AG09309 (cell line): ENCODE measurements at regions not wholly inside any gene's neighbourhood (a gene's known extent, or its start where the extent isn't known, plus 50 kb on each side); places are given as distances from the start of the nearest gene placed in this dataset.

Source experiments
- DNase-seq: peaks from one replicate; pipeline ENCODE4 v3.0.0-alpha.2; 2010; ENCODE audit warnings: low read depth
- H3K4me3 ChIP-seq: 2 replicates; pipeline ENCODE4 v1.5.1; 2011; ENCODE audit warnings: mild to moderate bottlenecking, low read depth, low read length, moderate library complexity; ENCODE audit not compliant: control insufficient read depth
- TF ChIP-seq, protein P1 (sequence below): IDR thresholded peaks from 2 replicates; pipeline ENCODE4 v1.5.1; 2011; ENCODE audit warnings: mild to moderate bottlenecking, low read depth, low read length, inconsistent platforms; ENCODE audit not compliant: insufficient read depth, control insufficient read depth; ENCODE audit errors: missing control alignments

DNA sequence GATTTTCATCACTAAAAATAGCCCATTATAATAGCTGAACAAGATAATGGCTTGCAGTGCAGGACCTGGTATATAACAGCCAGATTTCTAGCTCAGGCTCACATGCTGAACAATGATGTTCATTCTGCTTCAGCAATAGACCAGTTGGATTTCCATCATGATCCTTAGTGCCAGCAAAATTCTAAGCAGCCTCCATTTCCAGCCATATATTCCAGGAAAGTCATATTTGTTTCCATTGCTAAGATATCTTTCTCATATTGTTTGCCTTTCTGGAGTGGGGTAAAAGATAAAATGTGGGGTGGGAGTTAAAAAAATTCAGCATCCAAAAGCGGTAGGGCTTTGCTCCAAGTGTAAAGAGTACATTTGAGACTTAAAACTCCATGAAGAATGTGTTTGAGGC, 2344.1 kb downstream of the PCDH7 start:
- TF ChIP-seq, protein P1, sequence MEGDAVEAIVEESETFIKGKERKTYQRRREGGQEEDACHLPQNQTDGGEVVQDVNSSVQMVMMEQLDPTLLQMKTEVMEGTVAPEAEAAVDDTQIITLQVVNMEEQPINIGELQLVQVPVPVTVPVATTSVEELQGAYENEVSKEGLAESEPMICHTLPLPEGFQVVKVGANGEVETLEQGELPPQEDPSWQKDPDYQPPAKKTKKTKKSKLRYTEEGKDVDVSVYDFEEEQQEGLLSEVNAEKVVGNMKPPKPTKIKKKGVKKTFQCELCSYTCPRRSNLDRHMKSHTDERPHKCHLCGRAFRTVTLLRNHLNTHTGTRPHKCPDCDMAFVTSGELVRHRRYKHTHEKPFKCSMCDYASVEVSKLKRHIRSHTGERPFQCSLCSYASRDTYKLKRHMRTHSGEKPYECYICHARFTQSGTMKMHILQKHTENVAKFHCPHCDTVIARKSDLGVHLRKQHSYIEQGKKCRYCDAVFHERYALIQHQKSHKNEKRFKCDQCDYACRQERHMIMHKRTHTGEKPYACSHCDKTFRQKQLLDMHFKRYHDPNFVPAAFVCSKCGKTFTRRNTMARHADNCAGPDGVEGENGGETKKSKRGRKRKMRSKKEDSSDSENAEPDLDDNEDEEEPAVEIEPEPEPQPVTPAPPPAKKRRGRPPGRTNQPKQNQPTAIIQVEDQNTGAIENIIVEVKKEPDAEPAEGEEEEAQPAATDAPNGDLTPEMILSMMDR: no peak
- DNase-seq: no peak
- no peak overlapping the region for H3K4me3 ChIP-seq

DNA sequence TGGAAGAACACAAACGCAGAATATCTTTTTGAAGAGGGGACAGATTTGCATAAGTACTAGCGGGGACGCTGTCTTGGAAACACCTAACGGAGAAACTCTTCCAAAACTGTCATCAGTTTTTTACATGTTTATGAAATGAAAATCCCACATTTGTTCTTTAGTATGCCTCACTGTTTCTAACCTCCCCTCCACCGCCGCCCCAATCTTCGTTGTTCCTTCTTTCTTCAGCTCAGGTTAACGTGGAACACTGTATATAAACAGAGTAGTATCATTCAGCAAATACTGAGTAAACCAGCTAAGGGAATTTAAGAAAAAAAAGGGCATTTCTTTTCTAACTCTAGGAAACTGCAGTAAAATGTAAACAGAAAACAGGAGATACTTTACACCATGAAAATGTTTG, 2345.6 kb downstream of the PCDH7 start:
- TF ChIP-seq, protein P1: no peak
- DNase-seq: no peak
- H3K4me3 ChIP-seq: no peak overlapping the region

DNA sequence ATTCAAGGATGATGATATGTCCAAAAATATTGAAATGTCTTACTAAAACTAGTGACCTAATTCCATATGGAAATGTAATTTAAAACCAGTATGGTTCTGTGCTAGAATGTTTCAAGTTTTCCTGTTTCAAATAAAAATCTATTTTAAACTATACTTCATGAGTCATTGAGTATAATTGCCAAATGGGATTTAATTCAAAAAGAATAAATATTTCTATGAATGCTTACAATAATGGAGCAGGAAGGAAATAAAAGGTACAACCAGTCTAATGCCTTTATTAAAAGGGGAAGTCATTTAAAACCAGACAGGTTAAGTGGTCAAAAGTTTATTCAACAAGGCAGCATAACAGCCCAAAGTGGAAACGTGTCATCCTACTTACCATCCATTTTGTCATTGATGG, 2347.1 kb downstream of the PCDH7 start:
- TF ChIP-seq, protein P1: no peak
- no peak overlapping the region for H3K4me3 ChIP-seq
- DNase-seq: no peak

DNA sequence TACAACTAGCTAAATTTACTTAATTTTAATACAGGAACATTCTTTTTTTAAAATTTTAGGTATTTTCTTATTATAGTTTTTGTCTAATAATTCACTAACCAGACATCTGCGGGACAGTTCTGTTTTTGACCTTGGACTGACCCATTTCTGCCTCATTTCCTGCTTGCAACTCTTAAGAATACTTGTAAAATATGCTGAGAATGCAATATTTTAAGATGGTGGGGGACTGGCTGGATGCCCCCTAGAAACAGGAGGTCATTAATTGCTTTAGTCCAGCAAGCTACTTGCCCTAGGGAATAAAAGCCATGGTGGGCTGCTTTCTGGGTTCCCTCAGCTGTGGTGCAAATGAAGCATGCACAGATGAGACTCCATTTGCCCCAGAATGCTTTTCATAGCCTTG, 2348.4 kb downstream of the PCDH7 start:
- no peak for DNase-seq
- TF ChIP-seq, protein P1: no peak
- no peak overlapping the region for H3K4me3 ChIP-seq

DNA sequence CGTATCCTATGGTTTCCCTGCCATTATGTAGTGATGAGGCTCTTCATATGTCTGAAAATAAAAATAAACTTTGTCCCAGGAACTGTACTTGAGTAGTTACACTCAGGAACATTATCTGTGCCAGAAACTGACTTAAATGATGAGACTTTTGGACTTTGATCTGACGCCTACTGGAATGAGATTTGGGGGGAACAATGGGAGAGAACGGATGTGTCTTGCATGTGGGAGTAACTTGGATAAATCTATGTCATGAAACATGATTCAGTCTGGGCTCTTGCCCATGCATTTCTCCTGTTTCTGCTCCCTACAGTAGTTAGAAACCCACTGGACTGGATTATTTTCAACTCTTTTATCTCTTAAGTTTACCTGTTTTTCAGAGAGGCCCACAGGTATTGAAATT, 2351.4 kb downstream of the PCDH7 start:
- TF ChIP-seq, protein P1: no peak
- H3K4me3 ChIP-seq: no peak overlapping the region
- DNase-seq: no peak

DNA sequence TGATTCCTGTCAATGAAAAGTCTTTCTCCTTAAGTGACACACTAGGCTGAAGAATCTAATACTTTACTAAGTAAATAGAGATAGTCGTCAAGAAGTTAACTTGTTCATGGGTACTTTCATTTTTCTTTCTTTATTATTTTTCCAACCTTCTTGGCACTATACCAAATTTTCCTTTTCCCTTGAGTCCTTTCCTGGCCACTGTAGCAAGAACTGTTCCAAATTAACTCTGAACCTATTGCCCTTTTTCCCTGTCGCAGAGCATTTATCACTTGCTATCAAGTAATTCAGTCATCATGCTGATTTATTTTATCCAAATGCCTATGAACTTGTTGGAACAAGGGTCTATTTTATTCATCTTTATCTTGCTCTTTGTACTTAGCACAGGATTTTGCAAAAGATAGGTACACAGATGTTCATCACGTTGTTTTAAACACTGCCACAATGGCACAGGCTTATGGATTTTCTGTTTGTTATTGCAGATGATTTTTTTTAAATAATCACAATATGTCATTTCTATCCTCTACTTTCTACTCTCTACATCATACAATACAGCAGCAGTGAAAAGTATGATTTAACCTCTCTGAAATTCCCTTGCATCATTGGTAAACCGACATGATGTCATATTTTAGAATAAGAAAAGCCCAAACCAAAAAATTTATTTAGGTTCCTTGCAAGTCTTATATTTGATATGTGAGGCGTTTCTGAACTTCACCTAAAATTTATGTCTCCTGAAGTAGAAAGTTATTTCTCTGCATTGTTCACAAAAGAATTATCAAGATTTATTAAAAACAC, 2352.3 kb downstream of the PCDH7 start:
- TF ChIP-seq, protein P1: no peak
- no peak overlapping the region for H3K4me3 ChIP-seq
- DNase-seq: no peak
